Left colon (tissue), 2 donors: ENCODE measurements at regions not wholly inside any gene's neighbourhood (a gene's known extent, or its start where the extent isn't known, plus 50 kb on each side); places are given as distances from the start of the nearest gene placed in this dataset.

Experiments used
- ATAC-seq: fragments of 200-7000 bp; cut with Tn5 transposase; one replicate; pipeline ENCODE4 v1.9.1; 2020; ENCODE audit warnings: mild to moderate bottlenecking, moderate library complexity
- DNase-seq, 2 donors: peaks; one replicate each; pipeline ENCODE4 v3.0.0-alpha.2; 2020
- intact Hi-C, 2 donors: fragments of 100-400 bp; cut with DNase I in 1 of 2; cut with micrococcal nuclease in 1 of 2; formaldehyde crosslinking; loops; one replicate each; pipeline versions ENCODE4 v1.11.2 to v1.14.0; 2022; cut with DNase I, micrococcal nuclease
- donor health status: DM: no; HTN: no; CAD: no.
- donor health status: DM: yes; HTN: yes; CAD: no.

GRCh38 chr15:67972377-67972776, 81.7 kb upstream of the PIAS1 start:
- DNase-seq (no peak), ATAC-seq (no peak)
- intact Hi-C loops: no loop called here

GRCh38 chr15:67973846-67974245, 80.3 kb upstream of the PIAS1 start:
- intact Hi-C loops: no loop called here
- no peak for ATAC-seq
- DNase-seq: no peak

- no peak for DNase-seq
- intact Hi-C loops: no loop called here
- no peak for ATAC-seq
Measured at GRCh38 chr15:67976506-67977073, 77.5 kb upstream of the PIAS1 start.

- intact Hi-C loops: no loop called here
- ATAC-seq: no peak
- DNase-seq: no peak
Measured at GRCh38 chr15:67977414-67978089, 76.6 kb upstream of the PIAS1 start.

- DNase-seq (no peak), ATAC-seq (no peak)
- intact Hi-C loops: no loop called here
Measured at GRCh38 chr15:67979281-67979680, 74.8 kb upstream of the PIAS1 start.

- DNase-seq (no peak), ATAC-seq (no peak)
- intact Hi-C loops: no loop called here
Measured at GRCh38 chr15:67980171-67980570, 73.9 kb upstream of the PIAS1 start.

GRCh38 chr15:67980773-67981685, 73.1 kb upstream of the PIAS1 start:
- no peak for ATAC-seq
- DNase-seq: no peak

GRCh38 chr15:67981848-67982247, 72.3 kb upstream of the PIAS1 start:
- DNase-seq: no peak
- intact Hi-C loops: no loop called here
- no peak for ATAC-seq

More at GRCh38 chr15:67980773-67981685, 73.1 kb upstream of the PIAS1 start:
- intact Hi-C loops: no loop called here

- ATAC-seq (no peak), DNase-seq (no peak)
- intact Hi-C loops: no loop called here
Measured at GRCh38 chr15:67991706-67992105, 62.4 kb upstream of the PIAS1 start.

GRCh38 chr15:67992411-67992810, 61.7 kb upstream of the PIAS1 start:
- DNase-seq (no peak), ATAC-seq (no peak)
- intact Hi-C loops: no loop called here

- intact Hi-C loops: no loop called here
- peak; percentile 14 to 33 for DNase-seq
- ATAC-seq: peak; percentile 97
Measured at GRCh38 chr15:67992834-67993233, 61.3 kb upstream of the PIAS1 start.

- DNase-seq: no peak
- intact Hi-C loops: no loop called here
- ATAC-seq: peak; percentile 70
Measured at GRCh38 chr15:67997996-67998395, 56.1 kb upstream of the PIAS1 start.

- peak; percentile 94 for ATAC-seq
- DNase-seq: peak; percentile 70 to 79
- intact Hi-C loops: no loop called here
Measured at GRCh38 chr15:67998599-67999133, 55.4 kb upstream of the PIAS1 start.

- DNase-seq (no peak), ATAC-seq (no peak)
- intact Hi-C loops: no loop called here
Measured at GRCh38 chr15:67999320-68000100, 54.6 kb upstream of the PIAS1 start.

- DNase-seq (no peak), ATAC-seq (no peak)
- intact Hi-C loops: no loop called here
Measured at GRCh38 chr15:68000754-68001153, 53.4 kb upstream of the PIAS1 start.

- intact Hi-C loops: no loop called here
- DNase-seq (no peak), ATAC-seq (no peak)
Measured at GRCh38 chr15:68001811-68002210, 52.3 kb upstream of the PIAS1 start.

GRCh38 chr15:68003297-68003696, 50.8 kb upstream of the PIAS1 start:
- ATAC-seq (no peak), DNase-seq (no peak)
- intact Hi-C loops: no loop called here
